Suprapubic skin (tissue), 4 donors: ENCODE measurements at regions not wholly inside any gene's neighbourhood (a gene's known extent, or its start where the extent isn't known, plus 50 kb on each side); places are given as distances from the start of the nearest gene placed in this dataset.

Experiments
- DNase-seq, 2 donors: peaks; one replicate each; pipeline ENCODE4 v3.0.0-alpha.2; 2019; ENCODE audit warnings: low spot score in 2 of 2
- H3K27ac ChIP-seq: fragments of 200-600 bp; sonication (generic); one replicate; pipeline ENCODE4 v1.5.1; 2019
- H3K27me3 ChIP-seq: fragments of 200-600 bp; sonication (generic); one replicate; pipeline ENCODE4 v1.5.1; 2019
- H3K36me3 ChIP-seq: fragments of 200-600 bp; sonication (generic); one replicate; pipeline ENCODE4 v1.5.1; 2019
- H3K4me1 ChIP-seq: fragments of 200-600 bp; sonication (generic); one replicate; pipeline ENCODE4 v1.5.1; 2019
- H3K4me3 ChIP-seq: fragments of 200-600 bp; sonication (generic); one replicate; pipeline ENCODE4 v1.5.1; 2019; ENCODE audit warnings: mild to moderate bottlenecking
- H3K9me3 ChIP-seq: fragments of 200-600 bp; sonication (generic); one replicate; pipeline ENCODE4 v1.5.1; 2019
- CTCF ChIP-seq, 2 donors: fragments of 200-600 bp in 1 of 2; fragments of 450-650 bp in 1 of 2; sonication (generic) in 1 of 2; IDR thresholded peaks; one replicate each; pipeline ENCODE4 v1.5.1; 2016 to 2019; ENCODE audit warnings: antibody characterized with exemption in 2 of 2, mild to moderate bottlenecking in 1 of 2, moderate library complexity in 1 of 2
- EP300 ChIP-seq: sonication (generic); formaldehyde crosslinking; IDR thresholded peaks from one replicate; pipeline ENCODE4 v1.6.1; 2017; ENCODE audit warnings: antibody characterized with exemption
- POLR2A ChIP-seq, 2 donors: fragments of 450-650 bp; IDR thresholded peaks; one replicate each; pipeline ENCODE4 v1.6.1; 2017; ENCODE audit warnings: antibody characterized with exemption in 2 of 2, mild to moderate bottlenecking in 2 of 2, moderate library complexity in 2 of 2
- POLR2AphosphoS5 ChIP-seq, 3 donors: sonication (generic); formaldehyde crosslinking; IDR thresholded peaks; one replicate each; pipeline ENCODE4 v1.6.1; 2017; ENCODE audit warnings: antibody characterized with exemption in 3 of 3
- WGBS: methylation state at CpG from one replicate; pipeline ENCODE4 v1.1.5; 2018; 5-methylcytosine and 5-hydroxymethylcytosine counted together

- Histone ChIP-seq H3K4me1 (no peaks in the 10 kb centered on the region), H3K4me3 (no peak overlapping the region), H3K27me3 (no peaks in the 10 kb centered on the region), H3K9me3 (no peaks in the 10 kb centered on the region), H3K27ac (no peak overlapping the region), H3K36me3 (no peaks in the 10 kb centered on the region)
- TF ChIP-seq EP300 (no peak), CTCF (IDR thresholded peaks at IDR 0.05) (no peak), POLR2A (IDR thresholded peaks at IDR 0.05) (no peak), POLR2AphosphoS5 (IDR thresholded peaks at IDR 0.05) (no peak)
- DNase-seq, result no peak
- 37% methylated on average over 3 of the region's 3 CpGs for WGBS
These were observed 71.6 kb upstream of the NUDT7 start for GRCh38 chr16:77650761-77651160.

GRCh38 chr16:77652399-77652798, 69.9 kb upstream of the NUDT7 start:
- no peak overlapping the region for H3K4me3 ChIP-seq
- H3K4me1 ChIP-seq, result no peaks in the 10 kb centered on the region
- H3K36me3 ChIP-seq, result no peaks in the 10 kb centered on the region
- no peaks in the 10 kb centered on the region for H3K27me3 ChIP-seq
- no peak overlapping the region for H3K27ac ChIP-seq
- TF ChIP-seq POLR2A (IDR thresholded peaks at IDR 0.05), result no peak
- TF ChIP-seq POLR2AphosphoS5 (IDR thresholded peaks at IDR 0.05), result peak in 1 of 3 donors; percentile 76
- TF ChIP-seq CTCF (IDR thresholded peaks at IDR 0.05), result no peak
- no peak for TF ChIP-seq EP300
- WGBS, result 85% methylated on average over 4 of the region's 4 CpGs
- no peak for DNase-seq
- no peaks in the 10 kb centered on the region for H3K9me3 ChIP-seq

- no peak for DNase-seq
- no peaks in the 10 kb centered on the region for H3K27me3 ChIP-seq
- H3K27ac ChIP-seq, result no peak overlapping the region
- H3K36me3 ChIP-seq, result no peaks in the 10 kb centered on the region
- H3K4me3 ChIP-seq, result no peak overlapping the region
- H3K4me1 ChIP-seq, result no peaks in the 10 kb centered on the region
- no peaks in the 10 kb centered on the region for H3K9me3 ChIP-seq
- 81% methylated on average over 6 of the region's 6 CpGs for WGBS
- no peak for TF ChIP-seq POLR2AphosphoS5 (IDR thresholded peaks at IDR 0.05)
- no peak for TF ChIP-seq POLR2A (IDR thresholded peaks at IDR 0.05)
- no peak for TF ChIP-seq EP300
- no peak for TF ChIP-seq CTCF (IDR thresholded peaks at IDR 0.05)
These were observed 65.3 kb upstream of the NUDT7 start for GRCh38 chr16:77657016-77657415.

- H3K4me1 ChIP-seq, result no peaks in the 10 kb centered on the region
- H3K36me3 ChIP-seq, result no peaks in the 10 kb centered on the region
- no peaks in the 10 kb centered on the region for H3K27me3 ChIP-seq
- no peak for TF ChIP-seq EP300
- TF ChIP-seq CTCF (IDR thresholded peaks at IDR 0.05), result peak in 1 of 2 donors; percentile 40
- no peak for DNase-seq
- H3K27ac ChIP-seq, result no peak overlapping the region
- 18% methylated on average over 12 of the region's 12 CpGs for WGBS
- no peak overlapping the region for H3K4me3 ChIP-seq
- no peaks in the 10 kb centered on the region for H3K9me3 ChIP-seq
These were observed 62.0 kb upstream of the NUDT7 start for GRCh38 chr16:77660311-77660710.

- no peaks in the 10 kb centered on the region for H3K4me1 ChIP-seq
- H3K4me3 ChIP-seq, result no peak overlapping the region
- H3K36me3 ChIP-seq, result no peaks in the 10 kb centered on the region
- H3K27ac ChIP-seq, result no peak overlapping the region
- H3K9me3 ChIP-seq, result no peaks in the 10 kb centered on the region
- no peaks in the 10 kb centered on the region for H3K27me3 ChIP-seq
- WGBS, result 88% methylated on average over 4 of the region's 4 CpGs
- no peak for TF ChIP-seq POLR2AphosphoS5 (IDR thresholded peaks at IDR 0.05)
- no peak for TF ChIP-seq CTCF (IDR thresholded peaks at IDR 0.05)
- TF ChIP-seq EP300, result no peak
- no peak for TF ChIP-seq POLR2A (IDR thresholded peaks at IDR 0.05)
- no peak for DNase-seq
These were observed 60.1 kb upstream of the NUDT7 start for GRCh38 chr16:77662246-77662645.
